Activated CD4-positive, alpha-beta T cell treated with anti-CD3 and anti-CD28 coated beads for 36 hours (primary cell): ENCODE measurements at regions not wholly inside any gene's neighbourhood (a gene's known extent, or its start where the extent isn't known, plus 50 kb on each side); places are given as distances from the start of the nearest gene placed in this dataset.
"Not testable (repeated sequence)": the region's sequence is repeated elsewhere in the genome, so short reads cannot be mapped to it uniquely, and the experiment has no call there.

Experiments
- ATAC-seq: fragments of 200-7000 bp; cut with Tn5 transposase; one replicate; pipeline ENCODE4 v1.10.0; 2021; ENCODE audit warnings: mild to moderate bottlenecking, moderate library complexity
- CTCF ChIA-PET: fragments of 350-600 bp; sonication (Branson Sonifier 250); formaldehyde crosslinking; loops from one replicate; lab custom pipeline; 2021; ENCODE audit warnings: antibody characterized with exemption; lab: Charles Lee
- POLR2A ChIA-PET: fragments of 350-600 bp; sonication (Branson Sonifier 250); formaldehyde crosslinking; loops from one replicate; lab custom pipeline; 2021; ENCODE audit warnings: antibody characterized with exemption, inconsistent platforms; lab: Charles Lee
- DNase-seq: peaks from one replicate; pipeline ENCODE4 v3.0.0-alpha.2; 2020
- H3K27ac Mint-ChIP-seq: one replicate; pipeline ENCODE4 v1.8.0; 2021; ENCODE audit warnings: mixed read lengths
- H3K27me3 Mint-ChIP-seq: one replicate; pipeline ENCODE4 v1.8.0; 2021; ENCODE audit warnings: mixed read lengths
- H3K36me3 Mint-ChIP-seq: one replicate; pipeline ENCODE4 v1.8.0; 2021; ENCODE audit warnings: low read depth, mixed read lengths
- H3K4me1 Mint-ChIP-seq: one replicate; pipeline ENCODE4 v1.8.0; 2021; ENCODE audit warnings: mixed read lengths
- H3K4me3 Mint-ChIP-seq: one replicate; pipeline ENCODE4 v1.8.0; 2021; ENCODE audit warnings: mild to moderate bottlenecking, moderate library complexity, mixed read lengths
- H3K9me3 Mint-ChIP-seq: one replicate; pipeline ENCODE4 v1.8.0; 2021; ENCODE audit warnings: low read depth, mixed read lengths
- intact Hi-C, 2 experiments: fragments of 100-400 bp; cut with DNase I in 1 of 2; cut with micrococcal nuclease in 1 of 2; formaldehyde crosslinking; loops; one replicate each; pipeline versions ENCODE4 v1.14.2 to v1.15.1; 2022 to 2024; cut with DNase I, micrococcal nuclease

DNA sequence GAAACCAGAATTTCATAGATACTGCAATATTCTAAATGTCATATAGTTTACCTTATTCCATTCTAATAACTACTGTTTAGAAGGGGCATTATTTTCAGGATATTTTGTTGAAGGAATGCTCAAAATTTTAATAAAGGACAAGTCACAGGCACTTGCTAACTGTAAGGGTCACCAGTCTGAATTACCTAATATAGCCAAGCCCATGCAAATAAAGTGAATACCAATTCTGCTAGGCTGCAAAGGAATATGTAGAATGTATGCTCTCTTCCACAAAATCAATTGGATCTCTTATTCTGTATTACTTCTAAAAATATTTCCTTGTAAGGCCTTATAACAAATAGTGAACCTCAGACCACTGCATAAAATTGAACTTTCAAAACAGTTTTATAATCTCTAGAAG, 52.3 kb upstream of the FAT4 start:
- no peaks in the 10 kb centered on the region for H3K4me1 Mint-ChIP-seq
- POLR2A ChIA-PET = no interaction called here
- H3K9me3 Mint-ChIP-seq = no peaks in the 10 kb centered on the region

DNA sequence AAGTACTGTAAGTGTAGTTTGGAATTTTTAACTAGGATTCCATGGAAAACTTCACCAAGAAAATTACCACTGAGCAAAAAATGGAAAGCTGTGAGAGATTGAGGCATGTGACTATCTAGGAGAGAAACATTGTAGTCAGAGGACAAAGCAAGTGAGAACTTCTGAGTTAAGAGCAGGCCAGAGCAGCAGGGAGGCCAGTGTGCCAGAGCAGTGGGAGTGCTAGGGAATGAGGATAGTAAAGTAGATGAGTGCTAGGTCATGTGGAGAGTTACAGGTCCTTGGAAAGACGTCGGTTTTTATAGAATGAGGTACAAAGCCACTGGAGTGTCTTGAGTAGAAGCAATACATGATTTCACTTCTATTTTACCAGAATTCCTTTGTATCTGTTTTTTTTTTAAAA, 52.7 kb upstream of the FAT4 start:
- Mint-ChIP-seq H3K27ac (no peak overlapping the region), H3K27me3 (no peaks in the 10 kb centered on the region), H3K4me1 (no peaks in the 10 kb centered on the region), H3K9me3 (no peaks in the 10 kb centered on the region), H3K4me3 (no peak overlapping the region), H3K36me3 (no peaks in the 10 kb centered on the region)
- CTCF ChIA-PET = no interaction called here
- POLR2A ChIA-PET = no interaction called here
- ATAC-seq = no peak
- intact Hi-C loops = no loop called here
- DNase-seq = no peak

More for the DNA sequence above, 52.3 kb upstream of the FAT4 start:
- H3K4me3 Mint-ChIP-seq = no peak overlapping the region
- intact Hi-C loops = no loop called here
- DNase-seq (no peak), ATAC-seq (no peak)
- H3K36me3 Mint-ChIP-seq = no peaks in the 10 kb centered on the region
- H3K27me3 Mint-ChIP-seq = no peaks in the 10 kb centered on the region
- H3K27ac Mint-ChIP-seq = no peak overlapping the region
- CTCF ChIA-PET = no interaction called here

DNA sequence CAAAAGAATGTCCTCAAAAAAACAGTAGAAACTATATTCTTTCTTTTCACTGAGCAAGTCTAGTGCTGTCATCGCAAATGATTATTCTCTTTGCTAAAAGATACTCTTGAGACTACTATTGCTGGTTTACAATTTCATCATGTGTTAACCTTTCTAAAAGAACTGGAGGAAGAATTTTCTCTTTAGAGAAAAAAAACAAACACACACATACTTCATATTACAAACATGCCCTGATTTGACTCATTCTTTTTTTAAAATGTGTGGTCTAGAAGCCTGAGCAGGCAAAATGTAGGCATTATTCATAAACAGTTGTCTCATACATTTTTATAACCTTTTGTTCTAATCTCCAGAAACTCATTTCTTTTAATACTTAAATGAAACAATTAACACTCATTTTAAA, 60.6 kb upstream of the FAT4 start:
- ATAC-seq (no peak), DNase-seq (no peak)
- intact Hi-C loops = no loop called here
- Mint-ChIP-seq H3K27me3 (no peaks in the 10 kb centered on the region), H3K4me1 (no peaks in the 10 kb centered on the region), H3K36me3 (no peaks in the 10 kb centered on the region), H3K9me3 (peaks cover 2% of the 10 kb centered on the region), H3K27ac (no peak overlapping the region), H3K4me3 (no peak overlapping the region)
- POLR2A ChIA-PET = no interaction called here
- CTCF ChIA-PET = no interaction called here

DNA sequence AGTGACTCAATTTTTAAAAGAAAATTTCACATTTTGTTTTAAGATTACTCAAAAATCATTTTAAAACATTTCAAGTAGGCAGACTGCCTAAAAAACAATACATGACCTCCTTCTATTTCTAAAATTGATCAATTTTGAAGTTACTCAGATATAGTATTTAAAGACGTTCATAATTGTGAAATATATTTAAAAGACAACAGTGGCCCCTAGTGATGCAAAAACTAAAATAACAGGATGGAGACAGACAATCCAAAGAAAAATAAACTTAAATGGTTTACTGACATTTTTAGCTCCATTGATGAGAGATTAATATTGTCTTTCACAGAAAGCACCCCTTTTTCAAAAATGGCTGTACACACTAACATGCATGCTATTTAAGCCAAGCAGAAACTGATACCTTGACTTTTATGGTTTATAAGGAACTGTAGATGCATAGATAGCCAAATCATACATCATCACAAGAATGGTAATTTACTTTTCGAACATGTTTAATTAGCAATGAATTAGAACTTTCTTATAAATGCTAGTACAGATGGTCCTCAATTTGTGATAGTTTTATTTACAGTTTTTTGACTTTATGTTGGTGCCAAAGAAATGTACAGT, 69.8 kb upstream of the FAT4 start:
- CTCF ChIA-PET = no interaction called here
- no peaks in the 10 kb centered on the region for H3K27me3 Mint-ChIP-seq
- H3K9me3 Mint-ChIP-seq = no peaks in the 10 kb centered on the region

DNA sequence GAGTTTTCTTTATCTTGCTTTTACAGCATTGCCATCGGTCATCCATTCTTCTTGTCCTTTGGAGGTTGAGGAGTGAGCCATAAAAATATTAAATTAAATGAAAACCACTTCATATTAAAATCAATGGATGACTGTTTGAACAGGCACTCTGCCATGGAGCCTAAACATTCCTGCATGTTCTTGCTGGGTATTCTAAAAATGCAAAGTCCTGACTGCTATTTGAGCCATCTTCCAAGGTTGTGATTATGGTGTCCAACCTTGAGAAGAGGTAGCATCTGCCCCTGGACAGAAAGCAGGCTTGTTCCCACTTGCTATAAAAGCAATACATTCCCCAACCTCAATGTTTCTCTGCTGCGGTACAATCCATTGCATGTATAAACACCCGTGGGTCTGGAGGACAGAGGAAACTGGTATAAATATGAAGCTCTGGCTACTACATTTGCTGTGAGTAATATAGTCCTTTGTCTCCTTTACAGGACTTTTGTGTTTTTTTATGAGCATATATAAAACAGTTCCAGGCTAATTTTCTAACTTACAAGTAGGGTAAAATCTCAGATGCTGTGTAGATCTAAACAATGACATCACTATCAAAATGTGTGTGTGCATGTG, 70.9 kb upstream of the FAT4 start:
- no peak for ATAC-seq
- H3K4me3 Mint-ChIP-seq = no peak overlapping the region
- no peak for DNase-seq
- H3K27ac Mint-ChIP-seq = no peak overlapping the region
- intact Hi-C loops = no loop called here
- H3K4me1 Mint-ChIP-seq = no peaks in the 10 kb centered on the region
- H3K27me3 Mint-ChIP-seq = no peaks in the 10 kb centered on the region
- H3K9me3 Mint-ChIP-seq = no peaks in the 10 kb centered on the region
- no peaks in the 10 kb centered on the region for H3K36me3 Mint-ChIP-seq
- POLR2A ChIA-PET = no interaction called here
- CTCF ChIA-PET = no interaction called here

More for the DNA sequence above, 69.8 kb upstream of the FAT4 start:
- intact Hi-C loops = no loop called here
- H3K4me3 Mint-ChIP-seq = no peak overlapping the region
- POLR2A ChIA-PET = no interaction called here
- DNase-seq (no peak), ATAC-seq (no peak)
- H3K27ac Mint-ChIP-seq = no peak overlapping the region
- H3K36me3 Mint-ChIP-seq = no peaks in the 10 kb centered on the region
- no peaks in the 10 kb centered on the region for H3K4me1 Mint-ChIP-seq

DNA sequence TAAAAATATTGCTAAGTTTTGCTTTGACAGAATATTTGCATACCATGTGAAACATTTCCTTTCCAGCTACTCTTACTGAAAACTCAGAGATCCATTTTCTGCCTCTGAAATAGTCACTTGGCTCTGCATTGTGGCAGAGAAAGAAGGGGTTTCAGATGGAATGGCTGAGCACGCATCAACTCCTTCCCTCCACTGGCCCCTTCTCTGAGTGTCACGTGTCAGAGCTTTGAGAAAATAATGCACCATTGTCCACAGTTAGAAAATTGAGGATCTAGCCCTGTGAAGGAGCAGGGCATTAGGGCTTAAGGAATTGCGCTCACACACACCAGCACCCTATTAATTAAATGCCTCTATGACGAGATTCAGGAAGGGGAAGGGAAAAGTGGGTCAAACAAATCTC, 78.8 kb upstream of the FAT4 start:
- DNase-seq (no peak), ATAC-seq (no peak)
- Mint-ChIP-seq H3K4me1 (no peaks in the 10 kb centered on the region), H3K4me3 (no peak overlapping the region), H3K36me3 (no peaks in the 10 kb centered on the region), H3K9me3 (no peaks in the 10 kb centered on the region), H3K27me3 (no peaks in the 10 kb centered on the region), H3K27ac (no peak overlapping the region)
- ChIA-PET CTCF (no interaction called here), POLR2A (no interaction called here)
- intact Hi-C loops = no loop called here

DNA sequence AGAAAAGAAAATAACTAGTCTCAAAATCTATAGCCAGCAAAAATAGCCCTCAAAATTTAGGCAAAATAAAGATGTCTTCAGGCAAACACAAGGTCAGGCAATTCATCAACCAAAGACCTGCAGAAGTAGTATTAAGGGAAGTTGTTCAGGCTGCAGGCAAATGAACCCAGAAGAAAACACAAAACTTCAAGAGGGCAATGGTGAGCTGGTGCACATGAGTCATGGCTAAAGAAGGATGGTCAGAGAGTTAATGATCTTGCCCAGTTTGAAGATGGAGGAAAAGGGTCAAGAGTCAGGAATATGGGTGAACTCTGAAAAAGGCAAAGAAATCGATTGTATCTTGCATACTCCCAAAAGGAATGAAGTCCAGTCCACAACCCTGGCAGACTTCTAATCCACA, 83.1 kb upstream of the FAT4 start:
- POLR2A ChIA-PET = no interaction called here
- no peak for DNase-seq
- Mint-ChIP-seq H3K27ac (no peak overlapping the region), H3K36me3 (no peaks in the 10 kb centered on the region), H3K4me3 (no peak overlapping the region), H3K9me3 (no peaks in the 10 kb centered on the region), H3K27me3 (no peaks in the 10 kb centered on the region), H3K4me1 (no peaks in the 10 kb centered on the region)
- intact Hi-C loops = no loop called here
- no peak for ATAC-seq
- CTCF ChIA-PET = no interaction called here

DNA sequence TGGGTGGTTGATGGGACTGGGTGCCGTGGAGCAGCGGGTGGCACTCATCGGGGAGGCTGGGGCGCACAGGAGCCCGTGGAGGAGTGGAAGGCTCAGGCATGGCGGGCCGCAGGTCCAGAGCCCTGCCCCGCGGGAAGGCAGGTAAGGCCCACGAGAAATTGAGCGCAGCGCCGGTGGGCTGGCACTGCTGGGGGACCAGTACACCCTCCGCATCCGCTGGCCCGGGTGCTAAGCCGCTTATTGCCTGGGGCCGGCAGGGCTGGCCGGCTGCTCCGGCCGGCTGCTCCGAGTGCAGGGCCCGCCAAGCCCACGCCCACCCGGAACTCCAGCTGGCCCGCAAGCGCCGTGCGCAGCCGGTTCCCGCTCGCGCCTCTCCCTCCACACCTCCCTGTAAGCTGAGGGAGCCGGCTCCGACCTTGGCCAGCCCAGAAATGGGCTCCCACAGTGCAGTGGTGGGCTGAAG, 85.1 kb upstream of the FAT4 start:
- CTCF ChIA-PET = no interaction called here
- intact Hi-C loops = no loop called here
- POLR2A ChIA-PET = no interaction called here
- Mint-ChIP-seq H3K4me3 (no peak overlapping the region), H3K27me3 (no peaks in the 10 kb centered on the region), H3K9me3 (no peaks in the 10 kb centered on the region), H3K4me1 (no peaks in the 10 kb centered on the region), H3K36me3 (no peaks in the 10 kb centered on the region), H3K27ac (no peak overlapping the region)
- ATAC-seq (no peak), DNase-seq (no peak)

DNA sequence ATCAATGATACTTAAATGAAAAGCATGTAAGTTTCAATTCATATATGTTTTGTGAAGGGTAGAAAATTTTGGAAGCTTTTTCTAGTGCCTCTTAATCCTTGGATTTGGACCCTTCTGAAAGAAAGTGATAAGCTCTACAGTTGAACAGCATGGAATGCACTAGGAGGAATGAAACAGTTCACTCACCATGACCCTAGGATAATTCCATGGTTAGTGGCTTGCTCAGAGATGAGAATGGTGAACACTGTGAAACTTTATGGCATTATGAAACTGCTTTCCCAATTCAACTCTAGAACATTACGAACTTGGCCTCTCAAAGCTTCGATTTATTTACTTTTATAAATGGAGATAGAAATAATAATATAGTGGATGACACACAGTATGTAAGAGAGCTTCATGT, 88.9 kb upstream of the FAT4 start:
- H3K4me1 Mint-ChIP-seq = no peaks in the 10 kb centered on the region
- H3K27me3 Mint-ChIP-seq = no peaks in the 10 kb centered on the region
- DNase-seq (no peak), ATAC-seq (no peak)
- no peaks in the 10 kb centered on the region for H3K9me3 Mint-ChIP-seq
- CTCF ChIA-PET = no interaction called here
- H3K27ac Mint-ChIP-seq = no peak overlapping the region
- no peaks in the 10 kb centered on the region for H3K36me3 Mint-ChIP-seq
- no peak overlapping the region for H3K4me3 Mint-ChIP-seq
- POLR2A ChIA-PET = no interaction called here
- intact Hi-C loops = no loop called here

DNA sequence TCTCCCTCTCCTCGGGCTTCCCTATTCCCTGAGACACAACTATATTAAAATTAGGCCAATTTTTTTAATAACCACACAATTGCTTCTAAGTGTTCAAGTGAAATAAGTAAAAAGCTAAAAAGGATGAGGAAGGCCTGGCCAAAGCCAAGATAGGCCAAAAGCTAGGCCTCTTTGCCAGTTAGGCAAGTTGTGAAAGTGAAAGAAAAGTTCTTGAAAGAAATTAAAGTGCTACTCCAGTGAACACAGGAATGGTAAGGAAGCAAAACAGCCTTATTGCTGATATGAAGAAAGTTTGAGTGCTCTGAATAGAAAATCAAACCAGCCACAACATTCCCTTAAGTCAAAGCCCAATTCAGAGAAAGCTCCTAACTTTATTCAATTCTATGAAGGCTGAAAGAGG, 114.2 kb upstream of the FAT4 start:
- Mint-ChIP-seq H3K4me1 (no peaks in the 10 kb centered on the region), H3K4me3 (no peak overlapping the region), H3K27me3 (no peaks in the 10 kb centered on the region), H3K9me3 (no peaks in the 10 kb centered on the region), H3K27ac (no peak overlapping the region), H3K36me3 (no peaks in the 10 kb centered on the region)
- POLR2A ChIA-PET = no interaction called here
- no peak for DNase-seq
- intact Hi-C loops = no loop called here
- ATAC-seq = no peak
- CTCF ChIA-PET = interaction anchor here (0.6 kb wide), 1 partner anchor 353 kb away, joined by 4 read pairs; no protein-coding TSS in a partner anchor

DNA sequence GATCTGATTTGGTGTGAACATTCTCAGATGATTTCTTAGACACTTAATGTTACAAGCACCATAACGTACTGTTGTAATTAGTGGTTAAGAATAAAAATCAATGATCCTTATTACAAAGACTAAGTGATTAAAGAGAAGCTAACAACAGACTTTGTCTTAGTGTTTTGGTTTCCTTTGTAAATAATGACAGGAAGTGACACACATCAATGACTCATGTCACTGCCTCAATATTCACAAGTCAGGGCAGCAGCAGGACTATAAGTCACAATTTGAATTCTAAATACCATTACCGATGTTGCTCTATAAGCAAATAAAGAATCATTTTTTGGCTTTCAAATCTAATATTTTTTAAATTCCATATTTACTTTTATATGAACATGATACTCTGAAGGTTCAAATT, 115.8 kb upstream of the FAT4 start:
- ATAC-seq (no peak), DNase-seq (no peak)
- H3K9me3 Mint-ChIP-seq = no peaks in the 10 kb centered on the region
- ChIA-PET CTCF (no interaction called here), POLR2A (no interaction called here)
- no peaks in the 10 kb centered on the region for H3K36me3 Mint-ChIP-seq
- H3K27me3 Mint-ChIP-seq = no peaks in the 10 kb centered on the region
- no peak overlapping the region for H3K4me3 Mint-ChIP-seq
- no peak overlapping the region for H3K27ac Mint-ChIP-seq
- H3K4me1 Mint-ChIP-seq = no peaks in the 10 kb centered on the region
- intact Hi-C loops = no loop called here

DNA sequence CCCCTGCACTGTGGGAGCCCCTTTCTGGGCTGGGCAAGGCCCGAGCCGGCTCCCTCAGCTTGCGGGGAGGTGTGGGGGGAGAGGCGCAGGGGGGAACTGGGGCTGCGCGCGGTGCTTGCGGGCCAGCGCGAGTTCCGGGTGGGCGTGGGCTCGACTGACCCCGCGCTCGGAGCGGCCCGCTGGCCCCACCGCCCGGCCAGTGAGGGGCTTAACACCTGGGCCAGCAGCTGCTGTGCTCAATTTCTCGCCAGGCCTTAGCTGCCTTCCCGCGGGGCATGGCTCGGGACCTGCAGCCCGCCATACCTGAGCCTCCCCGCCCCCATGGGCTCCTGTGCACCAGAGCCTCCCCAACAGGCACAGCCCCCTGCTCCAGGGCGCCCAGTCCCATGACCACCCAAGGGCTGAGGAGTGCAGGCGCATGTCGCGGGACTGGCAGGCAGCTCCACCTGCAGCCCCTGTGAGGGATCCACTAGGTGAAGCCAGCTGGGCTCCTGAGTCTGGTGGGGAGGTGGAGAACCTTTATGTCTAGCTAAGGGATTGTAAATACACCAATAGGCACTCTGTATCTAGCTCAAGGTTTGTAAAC, 122.8 kb upstream of the FAT4 start:
- H3K27ac Mint-ChIP-seq, H3K4me1 Mint-ChIP-seq, H3K9me3 Mint-ChIP-seq, H3K4me3 Mint-ChIP-seq, ATAC-seq, intact Hi-C loops, H3K27me3 Mint-ChIP-seq, POLR2A ChIA-PET, DNase-seq, CTCF ChIA-PET, H3K36me3 Mint-ChIP-seq: not testable (repeated sequence)
